ENCODE measurements at regions not wholly inside any gene's neighbourhood (a gene's known extent, or its start where the extent isn't known, plus 50 kb on each side); places are given as distances from the start of the nearest gene placed in this dataset.

DNA sequence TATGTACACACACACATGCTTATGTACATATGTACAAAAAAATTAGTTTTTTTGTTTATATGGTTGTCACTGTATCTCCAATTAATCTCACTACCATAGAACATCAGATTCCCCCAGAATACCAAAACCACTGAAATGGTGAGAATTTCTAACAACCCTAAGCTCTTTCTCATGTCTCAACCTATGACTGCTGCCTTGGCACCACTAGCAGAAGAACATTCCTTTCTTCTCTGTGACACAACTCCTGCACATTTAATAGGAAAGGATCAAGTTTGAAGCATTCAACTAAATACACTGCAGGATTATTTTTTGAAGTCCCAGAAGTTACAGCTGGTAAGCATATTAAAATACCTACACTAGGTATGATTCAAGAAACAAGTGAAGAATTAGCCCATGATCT lies 109.6 kb downstream of the FAM174B start:
- no peak overlapping the region for H2AFZ ChIP-seq (ENCODE audit: low read length)
- H3K4me3 ChIP-seq (ENCODE audit: low read depth, low read length, poor library complexity, severe bottlenecking): no peak overlapping the region
- H4K20me1 ChIP-seq (ENCODE audit: insufficient read depth, low read length): no peaks in the 10 kb centered on the region
- CTCF ChIA-PET (ENCODE audit: unreplicated experiment): no interaction called here
- no peaks in the 10 kb centered on the region for H3K79me2 ChIP-seq (ENCODE audit: insufficient read depth, low read depth, low read length)
- 0 out of 2 replicates have a peak, but pooled peaks cover 2% of the 10 kb centered on the region for H3K9me3 ChIP-seq (ENCODE audit: low read length)
- H3K4me2 ChIP-seq (ENCODE audit: low read length): no peak overlapping the region
- H3K9me2 ChIP-seq (ENCODE audit: insufficient read depth, low read length): no peaks in the 10 kb centered on the region
- no peaks in the 10 kb centered on the region for H3K36me3 ChIP-seq (ENCODE audit: insufficient read depth, low read length)
- BruUV-seq (replicated peaks): no TSS peak
- POLR2A ChIA-PET: no interaction called here
- TF ChIP-seq EZH2phosphoT487 (IDR thresholded peaks at IDR 0.05; ENCODE audit: borderline replicate concordance, low read depth, low read length): no peak
- TF ChIP-seq, protein P1, sequence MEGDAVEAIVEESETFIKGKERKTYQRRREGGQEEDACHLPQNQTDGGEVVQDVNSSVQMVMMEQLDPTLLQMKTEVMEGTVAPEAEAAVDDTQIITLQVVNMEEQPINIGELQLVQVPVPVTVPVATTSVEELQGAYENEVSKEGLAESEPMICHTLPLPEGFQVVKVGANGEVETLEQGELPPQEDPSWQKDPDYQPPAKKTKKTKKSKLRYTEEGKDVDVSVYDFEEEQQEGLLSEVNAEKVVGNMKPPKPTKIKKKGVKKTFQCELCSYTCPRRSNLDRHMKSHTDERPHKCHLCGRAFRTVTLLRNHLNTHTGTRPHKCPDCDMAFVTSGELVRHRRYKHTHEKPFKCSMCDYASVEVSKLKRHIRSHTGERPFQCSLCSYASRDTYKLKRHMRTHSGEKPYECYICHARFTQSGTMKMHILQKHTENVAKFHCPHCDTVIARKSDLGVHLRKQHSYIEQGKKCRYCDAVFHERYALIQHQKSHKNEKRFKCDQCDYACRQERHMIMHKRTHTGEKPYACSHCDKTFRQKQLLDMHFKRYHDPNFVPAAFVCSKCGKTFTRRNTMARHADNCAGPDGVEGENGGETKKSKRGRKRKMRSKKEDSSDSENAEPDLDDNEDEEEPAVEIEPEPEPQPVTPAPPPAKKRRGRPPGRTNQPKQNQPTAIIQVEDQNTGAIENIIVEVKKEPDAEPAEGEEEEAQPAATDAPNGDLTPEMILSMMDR (conservative IDR thresholded peaks at IDR 0.05; ENCODE audit: low read length): no peak
- intact Hi-C loops (cut with micrococcal nuclease; ENCODE audit: unreplicated experiment): no loop called here
- no peaks in the 10 kb centered on the region for H3K4me1 ChIP-seq (ENCODE audit: insufficient read depth, low read length, poor library complexity, severe bottlenecking)
- no peak overlapping the region for H3K27ac ChIP-seq (ENCODE audit: low read depth, low read length, poor library complexity, severe bottlenecking)
- no peak for DNase-seq (ENCODE audit: low spot score)

DNA sequence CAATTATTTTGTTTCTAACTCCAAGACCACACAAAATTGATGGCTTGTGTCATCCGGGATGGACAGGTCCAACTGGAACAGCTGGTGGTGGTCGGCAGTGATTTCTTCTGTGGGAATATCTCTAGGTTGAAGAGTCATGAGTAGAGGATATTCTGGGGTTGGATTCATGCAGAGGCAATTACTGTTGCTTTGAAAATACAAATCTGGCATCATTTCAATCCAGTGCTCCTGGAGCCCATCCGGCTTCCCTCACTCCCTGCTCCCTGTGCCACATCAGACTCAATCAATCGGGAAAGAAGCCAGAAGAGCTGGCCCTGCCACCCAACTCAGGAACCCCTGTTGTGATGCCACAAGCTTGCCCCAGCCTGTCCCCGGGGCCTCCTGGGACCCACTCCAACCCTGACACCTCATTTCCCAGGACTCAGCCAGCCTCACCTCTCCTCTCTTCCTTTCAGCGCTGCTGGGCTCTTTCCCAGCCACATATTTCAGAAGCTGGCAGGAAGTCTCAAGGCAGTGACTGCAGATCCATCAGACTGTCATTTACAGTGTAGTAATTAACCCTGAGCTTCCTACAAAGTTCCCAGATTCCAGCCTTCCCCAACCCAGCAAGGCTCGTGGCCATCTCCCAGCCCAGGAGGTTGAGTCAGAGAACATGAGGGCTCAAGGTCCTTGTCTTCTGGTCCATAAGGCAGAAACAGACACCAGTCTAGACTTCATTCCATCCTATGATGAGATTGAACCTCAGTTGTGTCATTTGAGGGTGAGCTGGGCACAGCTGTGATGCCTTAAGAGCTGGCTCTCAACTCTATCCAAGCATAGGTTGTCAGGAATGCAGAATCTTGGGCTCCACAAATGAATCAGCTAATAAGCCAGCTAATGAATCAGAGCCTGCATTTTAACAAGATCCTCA lies 114.0 kb downstream of the FAM174B start:
- CTCF ChIA-PET (ENCODE audit: unreplicated experiment): no interaction called here
- no peaks in the 10 kb centered on the region for H3K9me2 ChIP-seq (ENCODE audit: insufficient read depth, low read length)
- no peaks in the 10 kb centered on the region for H3K4me1 ChIP-seq (ENCODE audit: insufficient read depth, low read length, poor library complexity, severe bottlenecking)
- H3K4me3 ChIP-seq (ENCODE audit: low read depth, low read length, poor library complexity, severe bottlenecking): no peak overlapping the region
- intact Hi-C loops (cut with micrococcal nuclease; ENCODE audit: unreplicated experiment): no loop called here
- DNase-seq (ENCODE audit: low spot score): no peak
- H4K20me1 ChIP-seq (ENCODE audit: insufficient read depth, low read length): no peaks in the 10 kb centered on the region
- H3K9me3 ChIP-seq (ENCODE audit: low read length): 0 out of 2 replicates have a peak, but pooled peaks cover 8% of the 10 kb centered on the region
- no peak overlapping the region for H3K4me2 ChIP-seq (ENCODE audit: low read length)
- TF ChIP-seq, protein P1 (conservative IDR thresholded peaks at IDR 0.05; ENCODE audit: low read length): no peak
- no peak for TF ChIP-seq EZH2phosphoT487 (IDR thresholded peaks at IDR 0.05; ENCODE audit: borderline replicate concordance, low read depth, low read length)
- H3K36me3 ChIP-seq (ENCODE audit: insufficient read depth, low read length): no peaks in the 10 kb centered on the region
- H2AFZ ChIP-seq (ENCODE audit: low read length): no peak overlapping the region
- no TSS peak for BruUV-seq (replicated peaks)
- POLR2A ChIA-PET: no interaction called here
- H3K27ac ChIP-seq (ENCODE audit: low read depth, low read length, poor library complexity, severe bottlenecking): no peak overlapping the region
- H3K79me2 ChIP-seq (ENCODE audit: insufficient read depth, low read depth, low read length): no peaks in the 10 kb centered on the region

DNA sequence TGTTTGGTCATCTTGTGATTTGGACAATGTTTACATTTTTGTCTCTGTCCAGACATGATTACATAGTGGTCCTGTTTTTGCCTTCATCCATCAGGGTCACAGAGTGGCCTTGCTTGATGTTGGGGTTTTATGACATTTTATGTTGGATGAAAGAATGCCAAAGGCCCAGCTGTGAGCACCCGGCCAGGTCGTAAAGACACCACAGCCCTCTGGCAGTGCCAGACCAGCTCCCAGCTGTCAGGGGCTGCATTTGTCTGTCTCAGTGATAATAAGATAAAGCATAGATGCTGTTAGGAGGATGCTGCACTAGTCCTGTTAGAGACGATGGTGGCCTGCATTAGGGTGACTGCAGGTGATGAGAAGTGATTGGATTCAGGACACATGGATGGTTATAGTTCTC lies 117.5 kb downstream of the FAM174B start:
- DNase-seq (ENCODE audit: low spot score): no peak
- TF ChIP-seq, protein P1 (conservative IDR thresholded peaks at IDR 0.05; ENCODE audit: low read length): no peak
- no peak for TF ChIP-seq EZH2phosphoT487 (IDR thresholded peaks at IDR 0.05; ENCODE audit: borderline replicate concordance, low read depth, low read length)
- no peaks in the 10 kb centered on the region for H3K9me2 ChIP-seq (ENCODE audit: insufficient read depth, low read length)
- CTCF ChIA-PET (ENCODE audit: unreplicated experiment): no interaction called here
- intact Hi-C loops (cut with micrococcal nuclease; ENCODE audit: unreplicated experiment): no loop called here
- no peaks in the 10 kb centered on the region for H4K20me1 ChIP-seq (ENCODE audit: insufficient read depth, low read length)
- H3K27ac ChIP-seq (ENCODE audit: low read depth, low read length, poor library complexity, severe bottlenecking): no peak overlapping the region
- H3K4me3 ChIP-seq (ENCODE audit: low read depth, low read length, poor library complexity, severe bottlenecking): no peak overlapping the region
- no peaks in the 10 kb centered on the region for H3K79me2 ChIP-seq (ENCODE audit: insufficient read depth, low read depth, low read length)
- H3K9me3 ChIP-seq (ENCODE audit: low read length): 0 out of 2 replicates have a peak, but pooled peaks cover 8% of the 10 kb centered on the region
- no peaks in the 10 kb centered on the region for H3K36me3 ChIP-seq (ENCODE audit: insufficient read depth, low read length)
- POLR2A ChIA-PET: no interaction called here
- H3K4me1 ChIP-seq (ENCODE audit: insufficient read depth, low read length, poor library complexity, severe bottlenecking): no peaks in the 10 kb centered on the region
- no peak overlapping the region for H3K4me2 ChIP-seq (ENCODE audit: low read length)
- BruUV-seq (replicated peaks): no TSS peak
- no peak overlapping the region for H2AFZ ChIP-seq (ENCODE audit: low read length)
